ELF-1 (cell line): ENCODE measurements at regions not wholly inside any gene's neighbourhood (a gene's known extent, or its start where the extent isn't known, plus 50 kb on each side); places are given as distances from the start of the nearest gene placed in this dataset.
A peak's percentile ranks its signal among the peaks of the same experiment; 100 is the strongest.
"Not testable (repeated sequence)": the region's sequence is repeated elsewhere in the genome, so short reads cannot be mapped to it uniquely, and the experiment has no call there.

Experiments used
- DNase-seq: peaks from one replicate; pipeline ENCODE4 v3.0.0-alpha.2; 2016; ENCODE audit warnings: low read depth, low spot score

- DNase-seq: no peak
These were observed 215.7 kb upstream of the ZNF608 start for GRCh38 chr5:124962111-124962510.

GRCh38 chr5:124962735-124963134 lies 216.3 kb upstream of the ZNF608 start:
- peak; percentile 41 for DNase-seq

- peak; percentile 81 for DNase-seq
These were observed 216.9 kb upstream of the ZNF608 start for GRCh38 chr5:124963236-124963919.

- DNase-seq: not testable (repeated sequence)
These were observed 220.3 kb upstream of the ZNF608 start for GRCh38 chr5:124966741-124967140.

- not testable (repeated sequence) for DNase-seq
These were observed 223.9 kb upstream of the ZNF608 start for GRCh38 chr5:124970381-124970780.

- DNase-seq: peak; percentile 76
These were observed 226.3 kb upstream of the ZNF608 start for GRCh38 chr5:124972703-124973102.

- DNase-seq: peak; percentile 45
These were observed 227.2 kb upstream of the ZNF608 start for GRCh38 chr5:124973661-124974060.

- no peak for DNase-seq
These were observed 229.6 kb upstream of the ZNF608 start for GRCh38 chr5:124976086-124976485.

GRCh38 chr5:124979251-124979650 lies 232.8 kb upstream of the ZNF608 start:
- DNase-seq: peak; percentile 83

GRCh38 chr5:124980163-124980941 lies 233.9 kb upstream of the ZNF608 start:
- peak; percentile 77 for DNase-seq

GRCh38 chr5:124981901-124982300 lies 235.5 kb upstream of the ZNF608 start:
- DNase-seq: no peak

- DNase-seq: no peak
These were observed 239.7 kb upstream of the ZNF608 start for GRCh38 chr5:124986170-124986569.

GRCh38 chr5:124986667-124987066 lies 240.2 kb upstream of the ZNF608 start:
- DNase-seq: no peak

GRCh38 chr5:124987786-124988185 lies 241.3 kb upstream of the ZNF608 start:
- not testable (repeated sequence) for DNase-seq

- DNase-seq: no peak
These were observed 244.3 kb upstream of the ZNF608 start for GRCh38 chr5:124990723-124991122.

GRCh38 chr5:124995421-124995820 lies 249.0 kb upstream of the ZNF608 start:
- no peak for DNase-seq

- peak; percentile 33 for DNase-seq
These were observed 249.8 kb upstream of the ZNF608 start for GRCh38 chr5:124996023-124996763.

GRCh38 chr5:124996764-124997077 lies 250.3 kb upstream of the ZNF608 start:
- DNase-seq: no peak

GRCh38 chr5:124997186-124997893 lies 250.9 kb upstream of the ZNF608 start:
- no peak for DNase-seq

GRCh38 chr5:124998520-124998919 lies 252.1 kb upstream of the ZNF608 start:
- DNase-seq: no peak

GRCh38 chr5:125002727-125003598 lies 256.5 kb upstream of the ZNF608 start:
- DNase-seq: no peak
